ENCODE measurements at regions not wholly inside any gene's neighbourhood (a gene's known extent, or its start where the extent isn't known, plus 50 kb on each side); places are given as distances from the start of the nearest gene placed in this dataset.
"Not testable (repeated sequence)": the region's sequence is repeated elsewhere in the genome, so short reads cannot be mapped to it uniquely, and the experiment has no call there.

- no peaks in the 10 kb centered on the region for H3K9me3 ChIP-seq (ENCODE audit: control insufficient read depth, insufficient read depth, low read length)
- no peaks in the 10 kb centered on the region for H3K36me3 ChIP-seq (ENCODE audit: control insufficient read depth, insufficient read depth, low read length)
- H3K27ac ChIP-seq (ENCODE audit: low read length): no peak overlapping the region
- DNase-seq (ENCODE audit: low read depth, low spot score): no peak
- H3K27me3 ChIP-seq (ENCODE audit: control insufficient read depth, insufficient read depth, low read length): no peaks in the 10 kb centered on the region
- no peak overlapping the region for H3K4me3 ChIP-seq (ENCODE audit: low read length)
- no peaks in the 10 kb centered on the region for H3K4me1 ChIP-seq (ENCODE audit: control insufficient read depth, insufficient read depth, low read length)
- no CpG with 5 or more reads among the region's 4 CpGs for WGBS (ENCODE audit: insufficient coverage, insufficient read length)
These were observed 227.7 kb upstream of the TMEM260 start for GRCh38 chr14:56351861-56352260.

GRCh38 chr14:56352999-56353398, 226.6 kb upstream of the TMEM260 start:
- no peaks in the 10 kb centered on the region for H3K27me3 ChIP-seq (ENCODE audit: control insufficient read depth, insufficient read depth, low read length)
- WGBS (ENCODE audit: insufficient coverage, insufficient read length): no CpG with 5 or more reads among the region's 2 CpGs
- H3K27ac ChIP-seq (ENCODE audit: low read length): no peak overlapping the region
- H3K9me3 ChIP-seq (ENCODE audit: control insufficient read depth, insufficient read depth, low read length): no peaks in the 10 kb centered on the region
- H3K36me3 ChIP-seq (ENCODE audit: control insufficient read depth, insufficient read depth, low read length): no peaks in the 10 kb centered on the region
- no peak for DNase-seq (ENCODE audit: low read depth, low spot score)
- no peak overlapping the region for H3K4me3 ChIP-seq (ENCODE audit: low read length)
- H3K4me1 ChIP-seq (ENCODE audit: control insufficient read depth, insufficient read depth, low read length): no peaks in the 10 kb centered on the region

GRCh38 chr14:56357428-56357827, 222.2 kb upstream of the TMEM260 start:
- H3K27ac ChIP-seq (ENCODE audit: low read length): no peak overlapping the region
- no peaks in the 10 kb centered on the region for H3K9me3 ChIP-seq (ENCODE audit: control insufficient read depth, insufficient read depth, low read length)
- DNase-seq (ENCODE audit: low read depth, low spot score): no peak
- no peaks in the 10 kb centered on the region for H3K4me1 ChIP-seq (ENCODE audit: control insufficient read depth, insufficient read depth, low read length)
- no peaks in the 10 kb centered on the region for H3K36me3 ChIP-seq (ENCODE audit: control insufficient read depth, insufficient read depth, low read length)
- WGBS (ENCODE audit: insufficient coverage, insufficient read length): no CpG with 5 or more reads among the region's 9 CpGs
- H3K27me3 ChIP-seq (ENCODE audit: control insufficient read depth, insufficient read depth, low read length): no peaks in the 10 kb centered on the region
- no peak overlapping the region for H3K4me3 ChIP-seq (ENCODE audit: low read length)

- Histone ChIP-seq H3K27me3 (ENCODE audit: control insufficient read depth, insufficient read depth, low read length) (no peaks in the 10 kb centered on the region), H3K4me1 (ENCODE audit: control insufficient read depth, insufficient read depth, low read length) (no peaks in the 10 kb centered on the region), H3K36me3 (ENCODE audit: control insufficient read depth, insufficient read depth, low read length) (no peaks in the 10 kb centered on the region), H3K4me3 (ENCODE audit: low read length) (no peak overlapping the region), H3K9me3 (ENCODE audit: control insufficient read depth, insufficient read depth, low read length) (no peaks in the 10 kb centered on the region), H3K27ac (ENCODE audit: low read length) (no peak overlapping the region)
- WGBS (ENCODE audit: insufficient coverage, insufficient read length): no CpG with 5 or more reads among the region's 2 CpGs
- no peak for DNase-seq (ENCODE audit: low read depth, low spot score)
These were observed 221.3 kb upstream of the TMEM260 start for GRCh38 chr14:56358275-56358674.

- H3K9me3 ChIP-seq (ENCODE audit: control insufficient read depth, insufficient read depth, low read length): no peaks in the 10 kb centered on the region
- no peaks in the 10 kb centered on the region for H3K4me1 ChIP-seq (ENCODE audit: control insufficient read depth, insufficient read depth, low read length)
- H3K27me3 ChIP-seq (ENCODE audit: control insufficient read depth, insufficient read depth, low read length): no peaks in the 10 kb centered on the region
- H3K4me3 ChIP-seq (ENCODE audit: low read length): no peak overlapping the region
- no peaks in the 10 kb centered on the region for H3K36me3 ChIP-seq (ENCODE audit: control insufficient read depth, insufficient read depth, low read length)
- H3K27ac ChIP-seq (ENCODE audit: low read length): no peak overlapping the region
- DNase-seq (ENCODE audit: low read depth, low spot score): no peak
- no CpG with 5 or more reads among the region's 7 CpGs for WGBS (ENCODE audit: insufficient coverage, insufficient read length)
These were observed 220.6 kb upstream of the TMEM260 start for GRCh38 chr14:56358851-56359614.

GRCh38 chr14:56365663-56366062, 213.9 kb upstream of the TMEM260 start:
- no CpG with 5 or more reads among the region's 1 CpG for WGBS (ENCODE audit: insufficient coverage, insufficient read length)
- H3K4me3 ChIP-seq (ENCODE audit: low read length); H3K27ac ChIP-seq (ENCODE audit: low read length); H3K27me3 ChIP-seq (ENCODE audit: control insufficient read depth, insufficient read depth, low read length); H3K4me1 ChIP-seq (ENCODE audit: control insufficient read depth, insufficient read depth, low read length); H3K9me3 ChIP-seq (ENCODE audit: control insufficient read depth, insufficient read depth, low read length); H3K36me3 ChIP-seq (ENCODE audit: control insufficient read depth, insufficient read depth, low read length); DNase-seq (ENCODE audit: low read depth, low spot score): not testable (repeated sequence)

- DNase-seq (ENCODE audit: low read depth, low spot score): no peak
- Histone ChIP-seq H3K4me3 (ENCODE audit: low read length) (no peak overlapping the region), H3K4me1 (ENCODE audit: control insufficient read depth, insufficient read depth, low read length) (no peaks in the 10 kb centered on the region), H3K36me3 (ENCODE audit: control insufficient read depth, insufficient read depth, low read length) (no peaks in the 10 kb centered on the region), H3K27me3 (ENCODE audit: control insufficient read depth, insufficient read depth, low read length) (no peaks in the 10 kb centered on the region), H3K27ac (ENCODE audit: low read length) (no peak overlapping the region), H3K9me3 (ENCODE audit: control insufficient read depth, insufficient read depth, low read length) (no peaks in the 10 kb centered on the region)
- WGBS (ENCODE audit: insufficient coverage, insufficient read length): no CpG with 5 or more reads among the region's 2 CpGs
These were observed 212.2 kb upstream of the TMEM260 start for GRCh38 chr14:56367416-56367815.

GRCh38 chr14:56371737-56372136, 207.9 kb upstream of the TMEM260 start:
- WGBS (ENCODE audit: insufficient coverage, insufficient read length): no CpG with 5 or more reads among the region's 3 CpGs
- Histone ChIP-seq H3K27me3 (ENCODE audit: control insufficient read depth, insufficient read depth, low read length) (no peaks in the 10 kb centered on the region), H3K9me3 (ENCODE audit: control insufficient read depth, insufficient read depth, low read length) (no peaks in the 10 kb centered on the region), H3K36me3 (ENCODE audit: control insufficient read depth, insufficient read depth, low read length) (no peaks in the 10 kb centered on the region), H3K4me3 (ENCODE audit: low read length) (no peak overlapping the region), H3K4me1 (ENCODE audit: control insufficient read depth, insufficient read depth, low read length) (no peaks in the 10 kb centered on the region), H3K27ac (ENCODE audit: low read length) (no peak overlapping the region)
- no peak for DNase-seq (ENCODE audit: low read depth, low spot score)

- DNase-seq (ENCODE audit: low read depth, low spot score): no peak
- H3K9me3 ChIP-seq (ENCODE audit: control insufficient read depth, insufficient read depth, low read length): no peaks in the 10 kb centered on the region
- no peaks in the 10 kb centered on the region for H3K36me3 ChIP-seq (ENCODE audit: control insufficient read depth, insufficient read depth, low read length)
- H3K4me3 ChIP-seq (ENCODE audit: low read length): no peak overlapping the region
- no peak overlapping the region for H3K27ac ChIP-seq (ENCODE audit: low read length)
- WGBS (ENCODE audit: insufficient coverage, insufficient read length): no CpG with 5 or more reads among the region's 1 CpG
- no peaks in the 10 kb centered on the region for H3K27me3 ChIP-seq (ENCODE audit: control insufficient read depth, insufficient read depth, low read length)
- no peaks in the 10 kb centered on the region for H3K4me1 ChIP-seq (ENCODE audit: control insufficient read depth, insufficient read depth, low read length)
These were observed 205.2 kb upstream of the TMEM260 start for GRCh38 chr14:56374421-56374820.

- H3K27me3 ChIP-seq (ENCODE audit: control insufficient read depth, insufficient read depth, low read length): no peaks in the 10 kb centered on the region
- H3K36me3 ChIP-seq (ENCODE audit: control insufficient read depth, insufficient read depth, low read length): no peaks in the 10 kb centered on the region
- DNase-seq (ENCODE audit: low read depth, low spot score): no peak
- no peak overlapping the region for H3K4me3 ChIP-seq (ENCODE audit: low read length)
- H3K27ac ChIP-seq (ENCODE audit: low read length): no peak overlapping the region
- H3K9me3 ChIP-seq (ENCODE audit: control insufficient read depth, insufficient read depth, low read length): no peaks in the 10 kb centered on the region
- no CpG with 5 or more reads among the region's 4 CpGs for WGBS (ENCODE audit: insufficient coverage, insufficient read length)
- no peaks in the 10 kb centered on the region for H3K4me1 ChIP-seq (ENCODE audit: control insufficient read depth, insufficient read depth, low read length)
These were observed 201.6 kb upstream of the TMEM260 start for GRCh38 chr14:56378046-56378445.

- Histone ChIP-seq H3K27me3 (ENCODE audit: control insufficient read depth, insufficient read depth, low read length) (no peaks in the 10 kb centered on the region), H3K4me1 (ENCODE audit: control insufficient read depth, insufficient read depth, low read length) (no peaks in the 10 kb centered on the region), H3K27ac (ENCODE audit: low read length) (no peak overlapping the region), H3K9me3 (ENCODE audit: control insufficient read depth, insufficient read depth, low read length) (no peaks in the 10 kb centered on the region), H3K36me3 (ENCODE audit: control insufficient read depth, insufficient read depth, low read length) (no peaks in the 10 kb centered on the region), H3K4me3 (ENCODE audit: low read length) (no peak overlapping the region)
- no peak for DNase-seq (ENCODE audit: low read depth, low spot score)
- WGBS (ENCODE audit: insufficient coverage, insufficient read length): no CpG with 5 or more reads among the region's 2 CpGs
These were observed 201.1 kb upstream of the TMEM260 start for GRCh38 chr14:56378475-56378877.

Measured in iPS DF 6.9 (cell line).